OCI-LY7 (cell line): ENCODE measurements at regions not wholly inside any gene's neighbourhood (a gene's known extent, or its start where the extent isn't known, plus 50 kb on each side); places are given as distances from the start of the nearest gene placed in this dataset.
A peak's percentile ranks its signal among the peaks of the same experiment; 100 is the strongest.

Experiments
- BruUV-seq: library from RNA; stranded (reverse); fragments of 400-500 nt; replicated peaks from 2 replicates; lab custom pipeline; 2021; lab: Mats Ljungman, UMichigan
- CTCF ChIA-PET: fragments of 300-600 bp; sonication (Branson Sonifier 250); formaldehyde crosslinking; loops from one replicate; lab custom pipeline; 2022; ENCODE audit warnings: antibody characterized with exemption; ENCODE audit not compliant: unreplicated experiment; lab: Charles Lee
- POLR2A ChIA-PET: fragments of 300-600 bp; sonication (Branson Sonifier 250); formaldehyde crosslinking; loops from one replicate; lab custom pipeline; 2022; ENCODE audit warnings: antibody characterized with exemption; lab: Charles Lee
- DNase-seq: peaks from one replicate; pipeline ENCODE4 v3.0.0-alpha.2; 2015; ENCODE audit warnings: low spot score
- H2AFZ ChIP-seq: fragments of 200-600 bp; sonication (generic), shearing (Covaris generic); 2 replicates; pipeline ENCODE4 v1.6.1; 2014; ENCODE audit warnings: mild to moderate bottlenecking, antibody characterized with exemption, low read length, moderate library complexity
- H3K27ac ChIP-seq: fragments of 200-600 bp; sonication (generic); 2 replicates; pipeline ENCODE4 v1.5.1; 2014; ENCODE audit warnings: mixed run types, low read depth, mild to moderate bottlenecking, moderate library complexity, low read length, inconsistent platforms; ENCODE audit not compliant: poor library complexity, severe bottlenecking
- H3K36me3 ChIP-seq: fragments of 200-600 bp; sonication (generic); 2 replicates; pipeline ENCODE4 v1.6.1; 2014; ENCODE audit warnings: mild to moderate bottlenecking, antibody characterized with exemption, low read length, moderate library complexity, mixed read lengths; ENCODE audit not compliant: insufficient read depth
- H3K4me1 ChIP-seq: fragments of 200-600 bp; sonication (generic); 2 replicates; pipeline ENCODE4 v1.5.1; 2014; ENCODE audit warnings: mild to moderate bottlenecking, low read length; ENCODE audit not compliant: insufficient read depth, poor library complexity, severe bottlenecking
- H3K4me2 ChIP-seq: fragments of 200-600 bp; sonication (generic); 2 replicates; pipeline ENCODE4 v1.6.1; 2014; ENCODE audit warnings: mild to moderate bottlenecking, low read length
- H3K4me3 ChIP-seq: fragments of 200-600 bp; sonication (generic); 2 replicates; pipeline ENCODE4 v1.5.1; 2014; ENCODE audit warnings: mild to moderate bottlenecking, low read depth, low read length; ENCODE audit not compliant: poor library complexity, severe bottlenecking
- H3K79me2 ChIP-seq: fragments of 200-600 bp; sonication (generic); 2 replicates; pipeline ENCODE4 v1.6.1; 2016; ENCODE audit warnings: low read depth, mild to moderate bottlenecking, low read length, moderate library complexity, mixed read lengths; ENCODE audit not compliant: insufficient read depth
- H3K9me2 ChIP-seq: fragments of 200-600 bp; sonication (generic); 2 replicates; pipeline ENCODE4 v1.6.1; 2016; ENCODE audit warnings: mild to moderate bottlenecking, low read length, mixed read lengths; ENCODE audit not compliant: insufficient read depth
- H3K9me3 ChIP-seq: fragments of 200-600 bp; sonication (generic); 2 replicates; pipeline ENCODE4 v1.6.1; 2014; ENCODE audit warnings: mild to moderate bottlenecking, mixed run types, low read length, mixed read lengths
- H4K20me1 ChIP-seq: fragments of 200-600 bp; sonication (generic); 2 replicates; pipeline ENCODE4 v1.6.1; 2014; ENCODE audit warnings: mild to moderate bottlenecking, antibody characterized with exemption, low read length, moderate library complexity, mixed read lengths; ENCODE audit not compliant: insufficient read depth
- CTCF ChIP-seq: fragments of 200-600 bp; sonication (generic); conservative IDR thresholded peaks from 2 replicates; pipeline ENCODE4 v1.5.1; 2014; ENCODE audit warnings: mild to moderate bottlenecking, antibody characterized with exemption, low read length, moderate library complexity, mixed read lengths
- EZH2phosphoT487 ChIP-seq: fragments of 200-600 bp; sonication (generic); IDR thresholded peaks from 2 replicates; pipeline ENCODE4 v1.6.1; 2018; ENCODE audit warnings: low read depth, borderline replicate concordance, mild to moderate bottlenecking, mixed run types, antibody characterized with exemption, low read length, moderate library complexity, mixed read lengths
- intact Hi-C: fragments of 100-400 bp; cut with micrococcal nuclease; formaldehyde crosslinking; loops from one replicate; pipeline ENCODE4 v1.10.0; 2022; ENCODE audit not compliant: unreplicated experiment

- no peaks in the 10 kb centered on the region for H3K79me2 ChIP-seq
- H3K4me3 ChIP-seq: no peak overlapping the region
- no peak for DNase-seq
- no peak for TF ChIP-seq EZH2phosphoT487
- no peak for TF ChIP-seq CTCF
- no peak overlapping the region for H3K27ac ChIP-seq
- CTCF ChIA-PET: no interaction called here
- no peaks in the 10 kb centered on the region for H3K9me3 ChIP-seq
- intact Hi-C loops: no loop called here
- POLR2A ChIA-PET: interaction anchor here (0.6 to 1.0 kb wide), 3 partner anchors 71 to 1030 kb away, joined by 3 read pairs; no protein-coding TSS in a partner anchor
- no peaks in the 10 kb centered on the region for H3K4me1 ChIP-seq
- no peaks in the 10 kb centered on the region for H3K9me2 ChIP-seq
- H3K36me3 ChIP-seq: no peaks in the 10 kb centered on the region
- H4K20me1 ChIP-seq: no peaks in the 10 kb centered on the region
- H2AFZ ChIP-seq: no peak overlapping the region
- no TSS peak for BruUV-seq
- H3K4me2 ChIP-seq: no peak overlapping the region
These were observed 120.8 kb downstream of the DTHD1 start for GRCh38 chr4:36402008-36402758.

- Histone ChIP-seq H3K4me1 (no peaks in the 10 kb centered on the region), H3K4me2 (no peak overlapping the region), H3K79me2 (no peaks in the 10 kb centered on the region), H3K4me3 (no peak overlapping the region), H3K9me3 (no peaks in the 10 kb centered on the region), H3K36me3 (no peaks in the 10 kb centered on the region), H2AFZ (no peak overlapping the region), H3K9me2 (no peaks in the 10 kb centered on the region), H4K20me1 (no peaks in the 10 kb centered on the region), H3K27ac (no peak overlapping the region)
- POLR2A ChIA-PET: no interaction called here
- no peak for TF ChIP-seq EZH2phosphoT487
- TF ChIP-seq CTCF: no peak
- intact Hi-C loops: loop anchor here (10.0 kb wide), 1 partner anchor 983 kb away; no protein-coding TSS in a partner anchor
- CTCF ChIA-PET: no interaction called here
- no TSS peak for BruUV-seq
- no peak for DNase-seq
These were observed 129.9 kb downstream of the DTHD1 start for GRCh38 chr4:36411338-36411737.

- peak; percentile 9 for DNase-seq
- Histone ChIP-seq H4K20me1 (no peaks in the 10 kb centered on the region), H3K79me2 (no peaks in the 10 kb centered on the region), H3K4me2 (no peak overlapping the region), H3K36me3 (no peaks in the 10 kb centered on the region), H3K4me3 (no peak overlapping the region), H3K27ac (no peak overlapping the region), H3K4me1 (no peaks in the 10 kb centered on the region), H2AFZ (no peak overlapping the region), H3K9me2 (no peaks in the 10 kb centered on the region), H3K9me3 (no peaks in the 10 kb centered on the region)
- BruUV-seq: no TSS peak
- intact Hi-C loops: loop anchor here (10.0 kb wide), 1 partner anchor 981 kb away; no protein-coding TSS in a partner anchor
- TF ChIP-seq EZH2phosphoT487: no peak
- TF ChIP-seq CTCF: peak; percentile 69
- CTCF ChIA-PET: interaction anchor here (0.6 kb wide), 1 partner anchor 217 kb away, joined by 3 read pairs; no protein-coding TSS in a partner anchor
- POLR2A ChIA-PET: no interaction called here
These were observed 132.8 kb downstream of the DTHD1 start for GRCh38 chr4:36414248-36414647.
